ENCODE measurements at regions not wholly inside any gene's neighbourhood (a gene's known extent, or its start where the extent isn't known, plus 50 kb on each side); places are given as distances from the start of the nearest gene placed in this dataset.

DNA sequence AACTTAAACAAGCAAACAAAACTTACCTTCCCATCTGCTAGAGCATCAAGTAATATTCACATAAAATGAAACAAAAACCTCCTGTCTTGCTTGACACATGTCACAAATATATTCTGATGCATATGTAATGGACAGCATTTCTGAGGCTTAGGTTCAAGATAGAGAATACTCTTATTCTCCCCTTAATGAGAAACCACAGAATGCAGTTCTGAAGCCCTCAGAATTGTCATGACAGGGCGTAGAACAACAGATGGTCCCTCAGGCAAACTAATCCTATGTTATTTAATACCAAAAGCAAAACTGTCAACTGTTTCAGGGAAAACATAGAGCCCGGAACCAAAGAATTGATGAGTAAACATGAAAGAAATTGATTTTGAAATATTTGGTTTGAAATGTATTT is 229.9 kb upstream of the RIOK2 start:
- Histone ChIP-seq H3K27ac (no peak overlapping the region), H3K9me3 (no peaks in the 10 kb centered on the region), H3K4me1 (no peaks in the 10 kb centered on the region), H3K36me3 (no peaks in the 10 kb centered on the region), H3K4me3 (replicated peaks in 1 of 3) (no peak overlapping the region), H3K27me3 (no peaks in the 10 kb centered on the region)
- DNase-seq: no peak
- WGBS, 2 donors: 92 to 93% methylated on average over 2 of the region's 2 CpGs
- intact Hi-C loops (cut with DNase I): no loop called here
- TF ChIP-seq, protein P1, sequence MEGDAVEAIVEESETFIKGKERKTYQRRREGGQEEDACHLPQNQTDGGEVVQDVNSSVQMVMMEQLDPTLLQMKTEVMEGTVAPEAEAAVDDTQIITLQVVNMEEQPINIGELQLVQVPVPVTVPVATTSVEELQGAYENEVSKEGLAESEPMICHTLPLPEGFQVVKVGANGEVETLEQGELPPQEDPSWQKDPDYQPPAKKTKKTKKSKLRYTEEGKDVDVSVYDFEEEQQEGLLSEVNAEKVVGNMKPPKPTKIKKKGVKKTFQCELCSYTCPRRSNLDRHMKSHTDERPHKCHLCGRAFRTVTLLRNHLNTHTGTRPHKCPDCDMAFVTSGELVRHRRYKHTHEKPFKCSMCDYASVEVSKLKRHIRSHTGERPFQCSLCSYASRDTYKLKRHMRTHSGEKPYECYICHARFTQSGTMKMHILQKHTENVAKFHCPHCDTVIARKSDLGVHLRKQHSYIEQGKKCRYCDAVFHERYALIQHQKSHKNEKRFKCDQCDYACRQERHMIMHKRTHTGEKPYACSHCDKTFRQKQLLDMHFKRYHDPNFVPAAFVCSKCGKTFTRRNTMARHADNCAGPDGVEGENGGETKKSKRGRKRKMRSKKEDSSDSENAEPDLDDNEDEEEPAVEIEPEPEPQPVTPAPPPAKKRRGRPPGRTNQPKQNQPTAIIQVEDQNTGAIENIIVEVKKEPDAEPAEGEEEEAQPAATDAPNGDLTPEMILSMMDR (IDR thresholded peaks at IDR 0.05): no peak
- no peak for TF ChIP-seq POLR2A (IDR thresholded peaks at IDR 0.05)

GRCh38 chr5:97417986-97418385 is 234.9 kb upstream of the RIOK2 start:
- TF ChIP-seq POLR2A (IDR thresholded peaks at IDR 0.05): no peak
- TF ChIP-seq, protein P1 (IDR thresholded peaks at IDR 0.05): no peak
- no peak for DNase-seq
- intact Hi-C loops (cut with DNase I): no loop called here
- no peaks in the 10 kb centered on the region for H3K4me1 ChIP-seq
- H3K27me3 ChIP-seq: no peaks in the 10 kb centered on the region
- H3K36me3 ChIP-seq: no peaks in the 10 kb centered on the region
- no peak overlapping the region for H3K4me3 ChIP-seq (replicated peaks in 1 of 3)
- no peaks in the 10 kb centered on the region for H3K9me3 ChIP-seq
- H3K27ac ChIP-seq: no peak overlapping the region

DNA sequence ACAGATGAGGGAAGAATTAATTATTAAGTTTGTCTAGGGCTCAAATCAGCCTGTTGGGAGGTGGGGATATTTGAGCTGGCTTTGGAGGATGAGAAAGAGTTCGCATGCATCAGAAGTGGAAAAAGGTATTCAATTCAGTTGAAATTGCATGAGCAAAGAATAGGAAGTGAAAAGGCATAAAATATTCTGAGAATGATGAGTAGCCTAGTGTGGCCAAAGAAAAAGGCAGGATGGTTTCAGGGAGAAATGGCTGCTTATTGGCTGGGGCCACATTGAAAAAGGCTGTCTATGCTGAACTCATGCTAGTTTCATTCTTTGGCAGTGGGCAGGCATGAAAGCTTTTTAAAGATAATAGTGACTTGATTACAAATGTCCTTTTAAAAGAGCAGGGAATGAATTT is 235.4 kb upstream of the RIOK2 start:
- no peaks in the 10 kb centered on the region for H3K36me3 ChIP-seq
- H3K27ac ChIP-seq: no peak overlapping the region
- TF ChIP-seq, protein P1 (IDR thresholded peaks at IDR 0.05): no peak
- no peak for TF ChIP-seq POLR2A (IDR thresholded peaks at IDR 0.05)
- intact Hi-C loops (cut with DNase I): no loop called here
- H3K9me3 ChIP-seq: no peaks in the 10 kb centered on the region
- 2 to 95% methylated on average over 1 of the region's 1 CpG for WGBS, 2 donors
- H3K4me1 ChIP-seq: no peaks in the 10 kb centered on the region
- H3K4me3 ChIP-seq (replicated peaks in 1 of 3): no peak overlapping the region
- no peaks in the 10 kb centered on the region for H3K27me3 ChIP-seq
- DNase-seq: no peak

GRCh38 chr5:97420646-97421045 is 237.6 kb upstream of the RIOK2 start:
- TF ChIP-seq, protein P1 (IDR thresholded peaks at IDR 0.05): no peak
- no peak for TF ChIP-seq POLR2A (IDR thresholded peaks at IDR 0.05)
- no peak for DNase-seq
- H3K4me3 ChIP-seq (replicated peaks in 1 of 3): no peak overlapping the region
- H3K9me3 ChIP-seq: no peaks in the 10 kb centered on the region
- no peak overlapping the region for H3K27ac ChIP-seq
- no peaks in the 10 kb centered on the region for H3K27me3 ChIP-seq
- intact Hi-C loops (cut with DNase I): no loop called here
- 28 to 29% methylated on average over 1 of the region's 1 CpG for WGBS, 2 donors
- H3K4me1 ChIP-seq: no peaks in the 10 kb centered on the region
- no peaks in the 10 kb centered on the region for H3K36me3 ChIP-seq

DNA sequence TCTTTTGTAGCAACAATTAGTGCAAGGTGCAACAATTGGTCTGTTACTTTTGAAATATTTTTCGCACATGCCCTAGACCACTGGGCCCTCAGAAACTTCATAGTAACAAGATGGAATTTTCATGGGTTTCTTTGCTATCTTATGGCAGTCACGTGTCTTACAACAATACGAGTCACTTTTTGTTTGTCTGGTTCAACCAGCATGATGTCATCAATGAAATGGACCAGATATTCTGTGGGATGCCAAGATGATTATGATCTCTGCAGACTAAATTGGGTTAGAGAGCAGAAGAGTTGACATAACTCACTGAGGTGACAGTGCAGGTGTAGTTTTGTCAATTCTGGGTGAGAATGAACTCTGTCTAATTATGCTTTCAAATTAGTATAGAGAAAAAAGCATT is 239.6 kb upstream of the RIOK2 start:
- no peaks in the 10 kb centered on the region for H3K27me3 ChIP-seq
- no peaks in the 10 kb centered on the region for H3K36me3 ChIP-seq
- no peaks in the 10 kb centered on the region for H3K9me3 ChIP-seq
- DNase-seq: no peak
- no peaks in the 10 kb centered on the region for H3K4me1 ChIP-seq
- intact Hi-C loops (cut with DNase I): no loop called here
- no peak overlapping the region for H3K27ac ChIP-seq
- H3K4me3 ChIP-seq (replicated peaks in 1 of 3): no peak overlapping the region
- 80 to 86% methylated on average over 3 of the region's 3 CpGs for WGBS, 2 donors
- TF ChIP-seq, protein P1 (IDR thresholded peaks at IDR 0.05): no peak
- no peak for TF ChIP-seq POLR2A (IDR thresholded peaks at IDR 0.05)
